CD4-positive, alpha-beta T cell treated with Interleukin-15 for 4 hours (primary cell): ENCODE measurements at regions not wholly inside any gene's neighbourhood (a gene's known extent, or its start where the extent isn't known, plus 50 kb on each side); places are given as distances from the start of the nearest gene placed in this dataset.

Source experiments
- DNase-seq: peaks from one replicate; pipeline ENCODE4 v3.0.0-alpha.2; 2020; ENCODE audit warnings: low spot score

DNA sequence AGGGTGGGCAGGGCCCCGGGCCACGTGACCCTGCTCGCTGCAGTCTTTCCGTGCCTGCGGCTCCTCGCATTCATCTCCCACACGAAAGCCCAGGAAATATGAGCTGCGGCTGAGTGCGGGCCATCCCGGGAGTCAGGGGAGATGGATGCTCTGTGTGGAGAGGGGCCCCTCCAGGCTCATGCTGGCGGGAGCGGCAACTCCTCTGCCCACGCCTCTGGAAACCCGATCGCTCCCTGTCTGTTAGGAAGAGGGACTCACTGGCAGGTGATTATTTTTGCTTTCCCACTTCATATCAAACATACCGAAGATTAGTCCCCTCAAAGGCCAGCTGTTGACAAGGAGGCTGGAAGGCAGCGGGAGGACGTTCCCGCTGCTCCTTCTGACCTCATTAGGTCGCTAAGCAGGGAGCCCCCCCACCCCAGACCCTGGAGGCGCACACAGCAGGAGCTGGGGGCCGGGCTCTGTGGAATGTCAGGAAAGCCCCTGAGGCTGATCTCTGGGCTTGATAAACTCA, 228.5 kb downstream of the FOXL1 start:
- no peak for DNase-seq

DNA sequence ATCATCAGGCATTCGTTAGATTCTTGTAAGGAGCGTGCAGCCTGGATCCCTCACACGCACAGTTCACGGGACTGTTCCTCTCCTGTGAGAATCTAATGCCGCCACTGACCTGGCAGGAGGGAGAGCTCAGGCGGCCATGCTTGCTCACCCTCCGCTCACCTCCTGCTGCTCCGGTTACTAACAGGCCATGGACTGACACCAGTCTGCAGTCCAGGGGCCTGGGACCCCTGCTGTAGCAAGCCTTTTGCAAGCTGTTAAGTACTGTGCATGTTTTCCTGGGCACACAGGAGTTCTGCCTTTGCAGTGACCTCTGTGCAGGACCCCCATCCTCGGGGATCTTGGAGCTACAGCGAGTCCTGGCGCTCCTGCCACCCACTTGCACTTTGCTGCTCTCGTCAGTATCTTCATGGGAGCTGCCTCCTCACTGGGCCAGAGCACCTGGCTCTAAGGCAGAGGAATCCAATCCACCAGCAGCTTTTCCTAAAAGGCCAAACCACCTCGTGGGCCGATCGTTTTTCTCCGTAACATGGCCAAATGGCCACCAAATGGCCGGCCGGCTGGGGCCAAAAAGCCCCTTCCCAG, 230.6 kb downstream of the FOXL1 start:
- DNase-seq, result no peak

DNA sequence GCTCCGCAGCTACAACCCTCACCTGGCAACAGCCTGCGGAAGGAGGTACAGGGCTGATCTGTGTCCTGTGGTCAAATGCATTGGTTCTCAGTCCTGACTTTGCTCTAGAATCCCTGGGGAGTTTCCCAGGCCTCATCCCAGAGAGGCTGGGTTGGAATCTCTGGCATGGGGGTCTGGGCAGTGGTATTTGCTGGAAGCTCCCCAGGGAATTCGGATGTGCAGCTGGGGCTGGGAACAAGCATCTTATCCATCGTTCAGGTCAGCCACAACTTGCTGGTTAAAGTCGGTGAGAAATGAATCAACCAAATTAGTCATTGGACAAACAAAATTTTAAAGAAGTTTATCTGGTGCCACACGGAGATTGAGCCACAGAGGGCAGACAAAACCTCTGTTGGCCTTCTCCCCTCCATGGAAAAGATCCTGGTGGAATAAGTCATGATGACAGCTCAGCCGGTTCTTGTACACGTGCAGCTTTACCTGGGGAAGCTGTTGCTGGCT, 231.2 kb downstream of the FOXL1 start:
- DNase-seq, result no peak

DNA sequence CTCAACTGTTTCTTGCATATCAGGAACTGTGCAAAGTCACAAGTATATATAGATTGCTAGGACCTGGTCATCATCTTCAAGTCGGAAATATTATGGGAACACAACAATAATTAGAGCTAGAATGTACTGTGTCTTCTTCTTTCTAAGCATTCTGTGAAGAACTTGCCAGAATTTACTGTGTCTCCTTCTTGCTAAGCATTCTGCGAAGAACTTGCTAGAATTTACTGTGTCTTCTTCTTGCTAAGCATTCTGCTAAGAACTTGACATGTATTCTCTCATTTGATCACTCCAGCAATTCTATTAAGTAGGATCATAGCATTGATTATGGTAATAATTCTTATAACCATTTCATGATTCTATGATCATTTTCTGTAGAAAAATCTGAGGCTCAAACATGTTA, 231.7 kb downstream of the FOXL1 start:
- no peak for DNase-seq

DNA sequence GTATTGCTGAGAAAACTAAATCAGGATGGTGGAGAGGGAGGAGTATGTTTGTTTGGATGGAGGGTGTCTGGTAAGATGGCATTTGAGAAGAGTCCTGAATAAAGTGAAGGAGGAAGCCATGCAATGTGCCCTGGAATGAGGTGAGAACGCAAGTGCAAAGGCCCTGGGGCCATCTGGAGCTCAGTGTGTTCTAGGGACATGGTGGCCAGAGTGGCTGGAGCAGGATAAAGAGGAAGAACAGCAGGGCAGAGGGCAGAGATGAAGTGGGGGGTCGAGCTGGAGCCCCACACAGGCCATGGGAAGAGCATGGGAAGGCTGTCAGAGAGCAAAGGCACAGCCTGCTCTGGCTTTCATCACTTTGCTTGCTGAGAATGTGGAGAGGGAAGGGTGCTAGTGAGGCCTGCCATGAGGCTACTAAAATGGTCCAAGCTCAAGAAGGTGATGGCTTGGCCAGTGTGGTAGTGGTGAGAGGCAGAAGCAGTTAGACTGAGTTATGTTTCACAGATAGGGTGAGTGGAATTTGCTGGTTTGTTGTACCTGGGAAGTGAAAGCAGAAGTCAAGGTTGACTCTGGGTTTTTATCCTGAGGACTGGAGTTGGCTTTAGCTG, 234.1 kb downstream of the FOXL1 start:
- DNase-seq, result no peak

DNA sequence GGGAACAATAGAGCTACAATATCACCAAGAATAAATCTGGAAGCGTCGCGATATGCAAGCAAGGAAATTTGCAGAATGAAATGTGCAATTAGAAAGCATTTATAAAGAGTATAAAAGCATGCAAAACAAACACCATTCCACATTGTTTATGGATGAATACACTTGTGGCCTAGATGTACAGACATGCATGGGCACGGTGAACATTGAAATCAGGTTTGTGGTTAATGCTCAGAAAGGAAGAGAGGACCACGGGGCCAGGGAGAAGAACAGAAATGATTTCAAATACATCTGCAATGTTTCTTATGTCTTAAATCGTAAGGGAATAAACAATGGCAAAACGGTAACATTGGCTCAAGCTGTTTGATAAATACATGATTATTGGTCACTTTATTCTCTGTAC, 235.9 kb downstream of the FOXL1 start:
- DNase-seq, result no peak

DNA sequence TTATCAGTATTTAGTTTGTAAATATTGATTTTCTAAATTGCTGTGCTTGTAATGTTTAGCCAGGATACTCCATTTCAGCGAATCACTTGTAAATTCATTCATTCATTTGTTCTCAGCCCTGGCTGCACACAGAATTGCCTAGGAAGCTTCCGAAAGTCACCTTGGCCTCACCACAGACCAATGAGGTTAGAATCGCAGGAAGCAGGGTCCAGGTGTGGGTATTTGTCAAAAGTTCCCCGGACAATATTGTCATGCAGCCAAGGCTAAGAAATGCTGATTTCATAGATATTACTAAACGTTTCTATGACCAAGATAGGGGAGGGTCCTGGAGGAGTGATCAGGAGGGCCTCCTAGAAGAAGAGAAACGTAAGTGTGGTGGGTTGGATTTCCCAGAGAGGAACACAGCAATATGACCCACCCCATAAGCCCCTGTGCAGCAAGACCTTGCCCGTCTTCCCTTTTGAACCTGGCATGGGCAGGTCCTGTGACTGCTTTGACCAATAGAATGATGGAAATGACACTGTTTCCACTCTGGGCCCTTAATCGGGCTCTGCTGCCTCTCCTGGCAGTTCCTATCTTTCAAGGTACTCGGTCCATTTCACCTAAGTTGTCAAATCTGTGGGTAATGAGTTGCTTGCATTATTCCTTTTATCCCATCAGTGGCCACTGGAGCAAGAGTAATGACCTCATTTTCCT, 238.7 kb downstream of the FOXL1 start:
- no peak for DNase-seq

DNA sequence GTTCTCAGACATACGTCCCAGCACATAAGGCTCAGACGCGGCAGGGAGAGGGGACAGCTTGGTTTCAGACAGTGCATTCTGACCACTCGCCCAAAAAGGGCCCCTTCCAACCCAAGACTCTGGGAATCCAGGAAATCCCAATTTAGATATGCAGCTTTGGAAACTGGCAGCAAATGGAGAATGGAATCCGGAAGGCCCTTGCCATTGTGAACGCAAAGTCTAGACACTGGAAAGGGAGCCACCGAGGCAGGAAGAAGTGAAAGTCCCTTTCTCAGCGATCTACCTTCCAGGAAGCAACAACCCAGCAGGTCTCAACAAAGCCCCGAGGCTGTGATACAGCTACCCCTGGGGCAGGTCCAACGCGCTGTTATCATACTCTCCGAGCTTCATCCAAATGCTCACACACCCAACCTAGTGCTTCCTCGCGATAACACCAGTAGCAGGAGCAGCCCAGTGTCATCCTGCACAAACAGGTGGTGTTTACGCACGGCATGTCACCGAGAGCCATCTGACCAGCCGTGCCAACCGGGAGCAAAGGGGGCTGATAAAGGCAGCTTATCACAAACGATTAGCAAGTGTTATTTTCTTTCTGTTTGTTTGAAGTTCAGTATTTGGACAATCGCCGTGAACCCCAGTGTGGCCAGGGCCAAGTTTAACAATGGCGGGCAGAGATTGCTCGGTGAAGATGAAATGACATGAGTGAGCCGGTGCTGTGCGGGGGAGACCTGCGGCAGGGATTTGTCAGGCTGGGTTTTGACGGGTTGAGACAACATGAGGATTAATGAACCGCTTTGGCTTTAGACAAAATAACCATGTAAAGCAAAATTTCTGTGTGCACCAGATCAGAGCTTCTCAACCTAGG, 240.6 kb downstream of the FOXL1 start:
- no peak for DNase-seq

DNA sequence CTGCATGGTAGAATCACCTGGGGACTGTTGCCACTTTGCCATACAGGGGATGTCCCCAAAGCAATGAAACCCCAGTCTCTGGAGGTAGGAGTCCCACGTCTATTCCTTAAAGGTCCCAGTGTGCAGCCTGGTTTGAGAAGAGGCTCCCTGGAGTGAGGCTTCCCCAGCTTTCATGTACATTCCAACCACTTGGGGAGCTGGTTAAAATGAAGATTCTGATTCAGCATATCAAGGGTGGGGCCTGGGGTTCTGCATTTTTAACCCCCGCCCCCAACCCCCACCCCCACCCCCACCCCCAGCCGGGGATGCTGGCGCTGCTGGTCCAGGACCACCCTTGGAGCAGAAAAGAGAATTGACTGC, 241.2 kb downstream of the FOXL1 start:
- no peak for DNase-seq

DNA sequence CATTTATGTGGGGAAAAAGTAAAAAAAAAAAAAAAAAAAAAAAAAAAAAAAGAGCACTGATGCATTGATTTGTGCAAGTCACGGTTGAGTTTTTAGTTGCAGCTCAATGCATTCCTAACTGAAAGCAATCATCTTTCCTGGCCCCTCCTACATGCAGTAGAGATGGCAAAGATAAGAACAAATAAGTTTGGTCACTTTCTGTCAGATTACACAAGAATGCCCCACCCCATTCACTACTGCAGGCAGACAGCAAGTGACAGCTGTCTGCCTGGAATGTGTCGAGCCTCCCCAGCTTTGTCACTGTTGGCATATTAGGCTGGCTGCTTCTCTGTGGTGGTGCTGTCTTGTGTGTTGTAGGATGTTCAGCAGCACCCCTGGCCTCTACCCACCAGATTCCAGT, 243.5 kb downstream of the FOXL1 start:
- DNase-seq, result no peak

DNA sequence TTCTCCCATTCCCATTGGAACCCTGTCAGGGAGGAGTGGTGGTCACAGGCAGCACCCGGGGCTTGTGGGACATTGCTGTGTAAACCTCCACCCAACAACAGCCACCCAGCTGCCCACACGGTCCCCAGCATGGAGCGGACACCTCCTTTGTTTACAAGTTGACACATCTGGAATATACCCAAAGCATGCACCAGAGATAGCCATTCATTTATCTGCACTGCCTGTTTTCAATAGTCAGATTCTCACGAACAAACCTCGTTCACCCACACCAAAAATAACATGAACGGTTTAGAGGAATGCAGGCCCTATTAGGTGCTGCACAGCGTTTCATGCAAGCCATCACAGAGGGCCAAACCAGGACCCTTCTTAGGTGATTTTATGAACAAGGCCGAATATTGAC, 244.8 kb downstream of the FOXL1 start:
- DNase-seq, result no peak

DNA sequence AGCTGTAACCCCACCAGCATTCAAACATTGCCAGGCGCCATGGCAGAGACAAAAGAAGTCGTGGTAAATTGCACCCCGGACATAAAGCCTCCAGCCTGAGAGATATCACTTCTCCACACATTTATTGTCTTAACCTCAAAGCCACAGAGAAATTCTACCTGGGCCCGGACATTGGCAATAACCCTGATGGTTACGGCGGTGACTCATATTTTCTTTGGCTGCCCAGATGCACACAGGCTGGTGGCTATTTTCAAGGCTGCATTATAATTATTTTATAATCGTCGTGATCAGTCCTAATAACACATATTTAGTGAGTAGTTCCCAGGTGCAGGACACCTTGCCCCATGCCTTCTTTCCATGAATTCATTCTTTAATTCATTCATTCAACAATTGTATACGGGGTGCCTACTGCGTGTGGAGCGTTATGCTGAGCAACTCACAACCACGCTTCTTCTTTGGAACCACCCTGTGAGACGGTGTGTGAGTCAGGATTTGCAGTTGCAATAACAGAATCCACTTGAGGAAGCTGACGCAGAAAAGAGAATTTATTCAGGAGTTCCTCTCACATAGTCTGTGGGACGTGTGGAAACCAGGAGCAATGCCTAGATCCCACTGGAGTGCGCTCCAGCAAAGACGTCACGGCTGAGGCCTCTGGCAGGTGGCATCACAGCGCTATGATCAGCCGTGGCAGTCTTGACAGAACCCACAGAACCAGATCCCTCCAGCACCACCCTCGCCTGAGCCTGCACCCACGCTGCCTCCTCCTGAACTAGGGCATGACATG, 245.7 kb downstream of the FOXL1 start:
- no peak for DNase-seq

DNA sequence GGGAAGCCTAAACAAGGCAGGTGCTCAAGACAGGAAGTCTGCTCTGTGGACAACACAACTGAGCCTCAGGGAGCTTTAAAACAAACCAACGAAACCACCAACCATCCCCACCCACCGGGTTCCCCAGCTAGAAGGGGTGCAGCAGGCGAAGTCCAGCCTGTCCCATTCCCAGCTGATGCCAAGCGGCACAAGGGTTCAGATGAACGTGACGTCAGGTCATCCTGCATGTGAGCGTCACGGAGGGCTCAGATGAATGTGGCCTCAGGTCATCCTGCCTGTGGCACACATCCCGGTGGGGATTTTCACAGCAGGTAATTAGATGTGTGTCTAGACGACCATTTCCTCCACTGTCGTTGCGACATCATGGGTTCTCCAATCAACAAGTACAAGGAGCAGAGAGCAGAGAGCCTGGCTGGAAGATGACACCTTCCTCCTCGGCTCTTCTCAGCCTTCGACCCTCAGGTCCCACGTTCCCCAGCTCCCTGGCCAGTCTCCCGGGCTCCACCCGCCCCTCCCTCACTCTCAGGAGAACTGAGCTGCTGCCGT, 246.5 kb downstream of the FOXL1 start:
- no peak for DNase-seq

DNA sequence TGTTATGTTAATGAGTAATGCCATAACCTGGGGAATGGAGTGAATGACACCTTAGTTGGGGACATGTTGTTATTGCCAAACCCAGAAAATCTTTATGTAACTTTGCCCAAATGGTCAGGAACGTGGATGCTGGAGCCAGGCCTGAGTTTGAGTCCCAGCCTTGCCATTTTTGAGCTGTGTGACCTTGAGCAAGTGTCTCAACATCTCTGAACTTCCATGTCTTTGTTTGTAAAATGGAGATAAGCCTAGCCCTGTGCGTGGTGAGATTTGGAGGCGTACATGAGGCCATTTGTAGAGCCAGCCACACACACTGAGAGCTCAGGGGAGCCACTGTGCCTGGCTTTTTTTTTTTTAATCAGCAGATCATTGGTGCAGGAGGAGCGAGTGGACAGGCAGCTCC, 247.3 kb downstream of the FOXL1 start:
- DNase-seq, result no peak

DNA sequence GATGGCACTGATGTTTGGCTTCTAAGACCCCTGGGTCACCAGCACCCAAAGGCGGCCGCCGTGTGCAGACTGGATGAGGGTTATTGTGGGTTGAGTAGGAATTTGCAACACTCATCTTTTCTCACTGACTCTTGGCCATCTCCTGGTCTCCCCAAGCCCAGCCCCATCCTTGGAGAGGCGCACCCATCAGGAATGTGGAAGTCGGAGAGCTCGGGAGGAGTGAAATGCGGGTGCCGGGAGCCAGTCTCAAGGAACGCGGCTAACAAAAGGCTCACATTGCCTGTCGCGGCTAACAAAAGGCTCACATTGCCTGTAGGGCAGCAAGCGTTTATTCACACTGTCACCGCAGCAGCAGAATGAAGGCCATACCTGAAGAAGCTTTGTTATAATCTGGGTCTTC, 248.6 kb downstream of the FOXL1 start:
- no peak for DNase-seq

DNA sequence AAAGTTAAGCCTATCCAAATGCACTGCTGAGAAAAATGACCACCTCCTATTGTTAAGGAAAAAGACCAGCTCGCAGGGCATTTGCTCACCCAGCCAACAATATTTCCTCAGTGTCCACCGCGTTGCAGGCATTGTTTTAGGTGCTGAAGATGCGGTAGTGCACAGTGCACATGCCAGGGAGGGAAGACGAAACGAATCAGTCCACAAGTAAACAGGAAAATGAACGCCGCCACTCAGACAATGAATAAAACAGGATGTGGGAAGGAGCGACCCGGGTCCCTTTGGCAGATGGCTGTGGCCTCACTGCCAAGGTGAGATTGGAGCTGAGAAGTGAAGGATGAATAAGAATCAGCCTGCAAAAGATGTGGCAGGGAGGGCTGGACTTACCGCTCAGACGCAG, 249.2 kb downstream of the FOXL1 start:
- no peak for DNase-seq

DNA sequence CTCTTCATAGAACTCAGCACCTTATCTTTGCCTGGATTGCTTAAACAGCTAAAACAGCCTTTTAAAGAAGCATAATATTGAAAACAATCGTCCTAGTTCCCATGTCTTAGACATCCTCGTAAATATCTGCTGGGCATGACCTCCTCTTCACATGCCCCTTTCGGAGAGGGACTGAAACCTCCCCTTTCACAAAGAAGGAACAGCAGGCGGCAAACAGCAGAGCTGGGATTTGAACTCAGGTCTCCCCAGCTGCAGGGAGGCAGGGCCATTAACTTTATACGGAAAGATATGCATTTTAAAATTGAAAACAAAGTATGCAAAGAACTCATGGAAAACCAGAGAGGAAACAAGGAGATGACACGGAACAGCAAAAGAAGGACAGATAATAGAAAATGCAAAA, 249.9 kb downstream of the FOXL1 start:
- no peak for DNase-seq

DNA sequence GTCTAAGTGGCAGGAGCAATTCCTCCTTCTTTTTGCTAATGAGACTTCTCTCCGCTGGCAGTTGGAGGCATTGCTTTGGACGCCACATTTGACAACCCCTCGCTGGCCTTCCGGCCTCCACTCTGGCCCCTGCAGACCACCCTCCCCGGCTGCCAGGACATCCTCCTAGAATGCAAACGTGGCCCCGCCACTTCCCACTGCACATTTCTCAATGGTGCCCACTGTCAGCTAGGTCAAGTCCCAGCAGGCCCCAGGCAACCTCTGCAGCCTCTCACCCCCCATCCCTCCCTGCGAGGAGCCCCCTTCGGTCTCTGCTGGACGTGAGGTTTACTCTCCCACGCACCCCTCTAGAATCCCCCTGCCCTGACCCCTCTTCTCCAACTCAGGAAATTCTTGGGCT, 250.3 kb downstream of the FOXL1 start:
- DNase-seq, result no peak

DNA sequence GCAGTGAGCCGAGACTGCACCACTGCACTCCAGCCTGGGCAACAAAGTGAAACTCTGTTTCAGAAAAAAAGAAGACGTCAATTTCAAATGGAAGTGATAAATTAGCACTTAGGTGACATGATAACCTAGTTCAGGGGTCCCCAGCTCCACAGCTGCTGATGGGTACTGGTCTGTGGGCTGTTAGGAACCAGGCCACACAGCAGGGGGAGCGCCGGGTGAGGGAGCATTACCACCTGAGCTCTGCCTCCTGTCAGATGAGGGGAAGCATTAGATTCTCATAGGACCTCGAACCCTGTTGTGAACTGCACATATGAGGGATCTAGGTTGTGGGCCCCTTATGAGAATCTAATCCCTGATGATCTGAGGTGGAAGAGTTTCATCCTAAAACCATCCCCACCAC, 253.0 kb downstream of the FOXL1 start:
- no peak for DNase-seq

DNA sequence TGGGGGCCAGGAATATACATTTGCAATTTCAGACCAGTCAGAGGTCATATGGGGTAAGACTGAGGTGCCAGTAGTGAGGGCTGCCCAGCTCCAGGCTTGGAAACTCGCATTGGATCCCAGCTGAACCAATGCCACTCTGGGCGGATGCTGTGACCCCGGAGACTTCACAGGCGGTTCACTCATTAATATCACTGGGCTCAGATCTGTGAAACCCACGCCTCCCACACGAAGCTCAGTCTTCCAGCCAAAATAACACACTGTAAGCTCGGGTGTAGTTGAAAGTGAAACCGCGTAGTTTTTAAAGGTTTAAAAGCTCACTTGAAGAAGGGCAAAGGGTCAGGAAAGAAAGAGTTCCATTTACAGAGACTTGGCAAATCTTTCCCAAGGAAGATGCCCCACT, 254.8 kb downstream of the FOXL1 start:
- DNase-seq, result no peak

DNA sequence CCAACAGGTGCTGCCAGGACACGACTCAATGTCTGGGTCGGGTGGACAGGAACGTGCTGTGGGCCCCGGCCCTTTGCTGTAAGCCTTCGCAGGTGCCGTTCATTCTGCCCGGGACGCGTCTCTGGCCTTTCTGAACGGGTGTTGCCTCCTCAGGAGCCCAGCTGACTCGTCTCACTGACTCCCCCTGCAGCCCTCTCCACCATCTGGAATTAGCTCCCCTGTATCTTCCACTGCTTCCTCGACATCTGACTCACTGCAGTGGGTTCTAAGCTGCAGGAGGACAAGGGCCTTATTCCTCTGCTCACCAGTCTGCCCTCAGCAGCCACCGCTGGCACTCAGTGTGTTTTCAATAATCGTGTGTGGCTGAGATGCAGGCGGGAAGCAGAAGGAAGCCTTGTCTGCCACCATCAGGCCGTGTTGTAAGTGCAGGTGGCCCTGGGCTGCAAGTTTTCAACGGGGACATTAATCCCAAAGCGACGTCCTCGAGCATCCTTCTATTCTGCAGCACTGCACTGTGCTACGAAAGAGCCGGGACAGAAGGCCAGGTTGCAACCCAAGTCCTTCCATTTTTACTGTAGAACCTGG, 256.2 kb downstream of the FOXL1 start:
- no peak for DNase-seq
